WTC11 (cell line): ENCODE measurements at regions not wholly inside any gene's neighbourhood (a gene's known extent, or its start where the extent isn't known, plus 50 kb on each side); places are given as distances from the start of the nearest gene placed in this dataset.

Experiments used
- ATAC-seq: fragments of 200-7000 bp; cut with Tn5 transposase; 2 replicates; pipeline ENCODE4 v1.10.0; 2021; ENCODE audit warnings: mild to moderate bottlenecking, moderate library complexity
- CTCF ChIA-PET: fragments of 300-600 bp; sonication (Branson Sonifier 250); formaldehyde crosslinking; loops from one replicate; lab custom pipeline; 2021; ENCODE audit warnings: antibody characterized with exemption; lab: Charles Lee
- POLR2A ChIA-PET: fragments of 350-600 bp; sonication (Branson Sonifier 250); formaldehyde crosslinking; loops from one replicate; lab custom pipeline; 2021; ENCODE audit warnings: antibody characterized with exemption; lab: Charles Lee
- DNase-seq: peaks from one replicate; pipeline ENCODE4 v3.0.0; 2021; ENCODE audit warnings: low spot score
- H3K27ac Mint-ChIP-seq: 2 replicates; pipeline ENCODE4 v1.8.0; 2021; ENCODE audit warnings: mixed read lengths
- H3K27me3 Mint-ChIP-seq: 2 replicates; pipeline ENCODE4 v1.8.0; 2021; ENCODE audit warnings: low read depth, mild to moderate bottlenecking, moderate library complexity, mixed read lengths
- H3K36me3 Mint-ChIP-seq: 2 replicates; pipeline ENCODE4 v1.8.0; 2021; ENCODE audit warnings: mixed read lengths
- H3K4me1 Mint-ChIP-seq: 2 replicates; pipeline ENCODE4 v1.8.0; 2022; ENCODE audit warnings: mixed read lengths
- H3K4me3 Mint-ChIP-seq: 2 replicates; pipeline ENCODE4 v1.8.0; 2021; ENCODE audit warnings: mild to moderate bottlenecking, moderate library complexity, mixed read lengths
- H3K9me3 Mint-ChIP-seq: 2 replicates; pipeline ENCODE4 v1.8.0; 2021; ENCODE audit warnings: mixed read lengths
- AR ChIP-seq: fragments of 250-450 bp; sonication (Bioruptor Pico); IDR thresholded peaks from 2 replicates; pipeline ENCODE4 v1.9.0; 2021; ENCODE audit warnings: mild to moderate bottlenecking
- ATF2 ChIP-seq: sonication (generic); formaldehyde crosslinking; IDR thresholded peaks from 2 replicates; pipeline ENCODE4 v1.8.1; 2022; ENCODE audit warnings: low read depth, missing genetic modification reagents, borderline replicate concordance
- CREB1 ChIP-seq: sonication (generic); formaldehyde crosslinking; IDR thresholded peaks from 2 replicates; pipeline ENCODE4 v1.8.0; 2023; ENCODE audit warnings: mild to moderate bottlenecking, missing genetic modification reagents
- ERG ChIP-seq: fragments of 250-450 bp; sonication (Bioruptor Pico); IDR thresholded peaks from 2 replicates; pipeline ENCODE4 v1.8.0; 2021; ENCODE audit warnings: mild to moderate bottlenecking
- FOXK1 ChIP-seq: sonication (generic); formaldehyde crosslinking; IDR thresholded peaks from 2 replicates; pipeline ENCODE4 v1.8.0; 2022; ENCODE audit warnings: mild to moderate bottlenecking, moderate library complexity, missing genetic modification reagents
- MYBL2 ChIP-seq: sonication (generic); formaldehyde crosslinking; IDR thresholded peaks from 2 replicates; pipeline ENCODE4 v1.8.1; 2023; ENCODE audit warnings: mild to moderate bottlenecking, moderate library complexity, missing genetic modification reagents
- NFE2L1 ChIP-seq: sonication (generic); formaldehyde crosslinking; IDR thresholded peaks from 2 replicates; pipeline ENCODE4 v1.8.1; 2023; ENCODE audit warnings: missing genetic modification reagents
- PRRX2 ChIP-seq: fragments of 250-450 bp; sonication (Bioruptor Pico); IDR thresholded peaks from 2 replicates; pipeline ENCODE4 v1.8.0; 2021; ENCODE audit warnings: mild to moderate bottlenecking
- TCF7 ChIP-seq: sonication (generic); formaldehyde crosslinking; IDR thresholded peaks from 2 replicates; pipeline ENCODE4 v1.8.0; 2022; ENCODE audit warnings: mild to moderate bottlenecking, low read depth, missing genetic modification reagents, moderate library complexity
- USF1 ChIP-seq: sonication (generic); formaldehyde crosslinking; IDR thresholded peaks from 2 replicates; pipeline ENCODE4 v1.8.0; 2022; ENCODE audit warnings: mild to moderate bottlenecking, missing genetic modification reagents
- USF2 ChIP-seq: sonication (generic); formaldehyde crosslinking; IDR thresholded peaks from 2 replicates; pipeline ENCODE4 v1.8.1; 2023; ENCODE audit warnings: mild to moderate bottlenecking, missing genetic modification reagents, moderate library complexity
- ZNF138 ChIP-seq: sonication (generic); formaldehyde crosslinking; conservative IDR thresholded peaks from 2 replicates; pipeline ENCODE4 v1.8.1; 2022; ENCODE audit warnings: mild to moderate bottlenecking, moderate library complexity, missing genetic modification reagents
- ZNF281 ChIP-seq: sonication (generic); formaldehyde crosslinking; IDR thresholded peaks from 2 replicates; pipeline ENCODE4 v1.8.0; 2023; ENCODE audit warnings: mild to moderate bottlenecking, missing genetic modification reagents
- ZNF396 ChIP-seq: fragments of 250-450 bp; sonication (Bioruptor Pico); IDR thresholded peaks from 2 replicates; pipeline ENCODE4 v1.8.0; 2021; ENCODE audit warnings: mild to moderate bottlenecking, moderate library complexity, borderline replicate concordance
- TF ChIP-seq, protein P1 (sequence below): sonication (generic); formaldehyde crosslinking; IDR thresholded peaks from 2 replicates; pipeline ENCODE4 v1.8.1; 2022; ENCODE audit warnings: mild to moderate bottlenecking, moderate library complexity, missing genetic modification reagents
- TF ChIP-seq, protein P2 (sequence below): sonication (generic); formaldehyde crosslinking; IDR thresholded peaks from 2 replicates; pipeline ENCODE4 v1.8.1; 2022; ENCODE audit warnings: mild to moderate bottlenecking, missing genetic modification reagents, moderate library complexity, borderline replicate concordance
- TF ChIP-seq, protein P3 (sequence below): sonication (generic); formaldehyde crosslinking; conservative IDR thresholded peaks from 2 replicates; pipeline ENCODE4 v1.8.1; 2023; ENCODE audit warnings: mild to moderate bottlenecking, low read depth, missing genetic modification reagents, moderate library complexity

DNA sequence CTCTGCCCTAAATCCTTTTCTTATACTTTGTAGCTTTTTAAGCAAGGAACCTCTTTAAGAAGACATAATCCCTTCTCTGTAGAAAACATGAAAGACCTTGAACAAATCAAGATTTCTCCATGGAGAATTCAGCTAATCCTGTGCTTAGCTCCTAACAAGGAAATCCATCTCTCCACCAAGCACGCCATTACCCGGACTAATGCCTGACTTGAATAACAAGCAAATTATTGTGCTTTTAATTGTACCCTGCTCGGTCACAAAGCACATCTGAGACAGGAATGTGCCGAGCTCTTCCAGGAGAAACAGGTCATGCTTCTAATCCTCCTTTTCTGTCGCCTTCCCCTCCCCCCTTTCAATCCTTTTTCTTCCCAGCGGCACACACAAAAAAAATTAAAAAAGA lies 141.3 kb downstream of the PSAT1 start (continued):
- TF ChIP-seq USF2 (CRISPR knock-in tag) (no peak), FOXK1 (no peak), ERG (CRISPR knock-in tag) (no peak), ZNF281 (CRISPR knock-in tag) (no peak), ZNF396 (CRISPR knock-in tag) (no peak), NFE2L1 (CRISPR knock-in tag) (no peak), CREB1 (CRISPR knock-in tag) (no peak), ZNF138 (CRISPR knock-in tag) (no peak), TCF7 (no peak), PRRX2 (CRISPR knock-in tag) (no peak)
- TF ChIP-seq, protein P1, sequence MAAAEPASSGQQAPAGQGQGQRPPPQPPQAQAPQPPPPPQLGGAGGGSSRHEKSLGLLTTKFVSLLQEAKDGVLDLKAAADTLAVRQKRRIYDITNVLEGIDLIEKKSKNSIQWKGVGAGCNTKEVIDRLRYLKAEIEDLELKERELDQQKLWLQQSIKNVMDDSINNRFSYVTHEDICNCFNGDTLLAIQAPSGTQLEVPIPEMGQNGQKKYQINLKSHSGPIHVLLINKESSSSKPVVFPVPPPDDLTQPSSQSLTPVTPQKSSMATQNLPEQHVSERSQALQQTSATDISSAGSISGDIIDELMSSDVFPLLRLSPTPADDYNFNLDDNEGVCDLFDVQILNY (CRISPR knock-in tag) = no peak
- TF ChIP-seq, protein P2, sequence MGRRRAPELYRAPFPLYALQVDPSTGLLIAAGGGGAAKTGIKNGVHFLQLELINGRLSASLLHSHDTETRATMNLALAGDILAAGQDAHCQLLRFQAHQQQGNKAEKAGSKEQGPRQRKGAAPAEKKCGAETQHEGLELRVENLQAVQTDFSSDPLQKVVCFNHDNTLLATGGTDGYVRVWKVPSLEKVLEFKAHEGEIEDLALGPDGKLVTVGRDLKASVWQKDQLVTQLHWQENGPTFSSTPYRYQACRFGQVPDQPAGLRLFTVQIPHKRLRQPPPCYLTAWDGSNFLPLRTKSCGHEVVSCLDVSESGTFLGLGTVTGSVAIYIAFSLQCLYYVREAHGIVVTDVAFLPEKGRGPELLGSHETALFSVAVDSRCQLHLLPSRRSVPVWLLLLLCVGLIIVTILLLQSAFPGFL = no peak

DNA sequence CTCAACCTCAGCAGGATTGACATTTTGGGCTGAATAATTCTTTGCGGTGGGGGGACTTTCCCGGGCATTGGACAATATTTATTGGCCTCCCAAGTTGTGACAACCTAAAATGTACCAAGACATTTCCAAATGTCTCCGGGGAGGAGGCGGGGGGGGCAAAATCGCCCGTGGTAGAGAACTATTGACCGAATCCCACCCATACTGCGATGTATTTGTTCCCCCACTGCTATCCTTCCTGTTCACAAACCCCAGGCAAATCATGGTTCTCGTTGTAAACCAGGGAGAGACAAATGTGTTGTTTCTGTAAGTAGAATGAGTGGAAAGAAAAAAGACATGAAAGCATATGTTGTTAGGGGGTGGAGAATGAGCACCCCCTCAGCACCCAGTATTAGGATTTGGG lies 141.9 kb downstream of the PSAT1 start:
- ATAC-seq = no peak
- H3K4me1 Mint-ChIP-seq = peaks cover 35% of the 10 kb centered on the region
- POLR2A ChIA-PET = no interaction called here
- no peak for TF ChIP-seq USF2 (CRISPR knock-in tag)
- TF ChIP-seq MYBL2 (CRISPR knock-in tag) = no peak
- TF ChIP-seq USF1 = no peak
- TF ChIP-seq, protein P3, sequence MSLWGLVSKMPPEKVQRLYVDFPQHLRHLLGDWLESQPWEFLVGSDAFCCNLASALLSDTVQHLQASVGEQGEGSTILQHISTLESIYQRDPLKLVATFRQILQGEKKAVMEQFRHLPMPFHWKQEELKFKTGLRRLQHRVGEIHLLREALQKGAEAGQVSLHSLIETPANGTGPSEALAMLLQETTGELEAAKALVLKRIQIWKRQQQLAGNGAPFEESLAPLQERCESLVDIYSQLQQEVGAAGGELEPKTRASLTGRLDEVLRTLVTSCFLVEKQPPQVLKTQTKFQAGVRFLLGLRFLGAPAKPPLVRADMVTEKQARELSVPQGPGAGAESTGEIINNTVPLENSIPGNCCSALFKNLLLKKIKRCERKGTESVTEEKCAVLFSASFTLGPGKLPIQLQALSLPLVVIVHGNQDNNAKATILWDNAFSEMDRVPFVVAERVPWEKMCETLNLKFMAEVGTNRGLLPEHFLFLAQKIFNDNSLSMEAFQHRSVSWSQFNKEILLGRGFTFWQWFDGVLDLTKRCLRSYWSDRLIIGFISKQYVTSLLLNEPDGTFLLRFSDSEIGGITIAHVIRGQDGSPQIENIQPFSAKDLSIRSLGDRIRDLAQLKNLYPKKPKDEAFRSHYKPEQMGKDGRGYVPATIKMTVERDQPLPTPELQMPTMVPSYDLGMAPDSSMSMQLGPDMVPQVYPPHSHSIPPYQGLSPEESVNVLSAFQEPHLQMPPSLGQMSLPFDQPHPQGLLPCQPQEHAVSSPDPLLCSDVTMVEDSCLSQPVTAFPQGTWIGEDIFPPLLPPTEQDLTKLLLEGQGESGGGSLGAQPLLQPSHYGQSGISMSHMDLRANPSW (CRISPR knock-in tag) = no peak
- TF ChIP-seq TCF7 = no peak
- TF ChIP-seq AR (CRISPR knock-in tag) = no peak
- TF ChIP-seq, protein P1 (CRISPR knock-in tag) = no peak
- TF ChIP-seq FOXK1 = no peak
- no peak for TF ChIP-seq ATF2 (CRISPR knock-in tag)
- no peak for TF ChIP-seq ZNF138 (CRISPR knock-in tag)

More for the DNA sequence above, 141.9 kb downstream of the PSAT1 start:
- H3K27ac Mint-ChIP-seq = no peak overlapping the region
- H3K4me3 Mint-ChIP-seq = peak overlapping the region; percentile 42; the same call in 1 of the 2 replicates
- no peak for DNase-seq
- no peaks in the 10 kb centered on the region for H3K27me3 Mint-ChIP-seq
- peaks cover 16% of the 10 kb centered on the region for H3K36me3 Mint-ChIP-seq
- H3K9me3 Mint-ChIP-seq = peaks cover 11% of the 10 kb centered on the region
- CTCF ChIA-PET = interaction anchor here (1.3 to 1.7 kb wide), 2 partner anchors 162 to 339 kb away, joined by 3 to 4 read pairs; no protein-coding TSS in a partner anchor
